GM12878 (cell line): ENCODE measurements at regions not wholly inside any gene's neighbourhood (a gene's known extent, or its start where the extent isn't known, plus 50 kb on each side); places are given as distances from the start of the nearest gene placed in this dataset.

ENCODE experiments used
- BHLHE40 ChIP-seq, 2 experiments: fragments of 450-650 bp in 1 of 2; IDR thresholded peaks; 2 replicates each; pipeline ENCODE4 v1.6.1; 2011 to 2017; ENCODE audit warnings: low read depth in 2 of 2, borderline replicate concordance in 1 of 2, improper control_type of control experiment in 1 of 2, low read length in 1 of 2, mild to moderate bottlenecking in 1 of 2
- CTCF ChIP-seq, 3 experiments: IDR thresholded peaks in 2 of 3; conservative IDR thresholded peaks in 1 of 3; 2 replicates each; pipeline ENCODE4 v1.5.1; 2011; ENCODE audit warnings: low read depth in 3 of 3, low read length in 3 of 3, mild to moderate bottlenecking in 3 of 3, control low read depth in 2 of 3, moderate library complexity in 2 of 3, inconsistent platforms in 1 of 3, mixed read lengths in 1 of 3; ENCODE audit not compliant: control insufficient read depth in 2 of 3, insufficient read depth in 1 of 3; ENCODE audit errors: extremely low read depth in 1 of 3
- E2F4 ChIP-seq: IDR thresholded peaks from 2 replicates; pipeline ENCODE4 v1.6.1; 2012; ENCODE audit warnings: low read depth, low read length, improper control_type of control experiment
- EP300 ChIP-seq, 2 experiments: fragments of 150-350 bp in 1 of 2; IDR thresholded peaks; 2 replicates each; pipeline ENCODE4 v1.6.1; 2011 to 2012; ENCODE audit warnings: low read depth in 2 of 2, low read length in 2 of 2, borderline replicate concordance in 1 of 2, improper control_type of control experiment in 1 of 2, inconsistent platforms in 1 of 2; ENCODE audit not compliant: control insufficient read depth in 1 of 2
- ESRRA ChIP-seq: IDR thresholded peaks from 2 replicates; pipeline ENCODE4 v1.6.1; 2012; ENCODE audit warnings: mild to moderate bottlenecking, low read length, improper control_type of control experiment
- MAX ChIP-seq: IDR thresholded peaks from 2 replicates; pipeline ENCODE4 v1.6.1; 2012; ENCODE audit warnings: low read depth, low read length, improper control_type of control experiment
- NRF1 ChIP-seq: conservative IDR thresholded peaks from 2 replicates; pipeline ENCODE4 v1.6.1; 2011; ENCODE audit warnings: mild to moderate bottlenecking, low read depth, low read length, improper control_type of control experiment
- RELA ChIP-seq: fragments of 450-650 bp; IDR thresholded peaks from 2 replicates; pipeline ENCODE4 v1.8.0; 2014; ENCODE audit warnings: borderline replicate concordance; ENCODE audit not compliant: partially characterized antibody
- TCF7 ChIP-seq: IDR thresholded peaks from 2 replicates; pipeline ENCODE4 v1.6.1; 2014; ENCODE audit warnings: antibody characterized with exemption, borderline replicate concordance

- TF ChIP-seq NRF1 (no peak), CTCF (IDR thresholded peaks at IDR 0.05 in 2 of 3, conservative IDR thresholded peaks at IDR 0.05 in 1 of 3; ENCODE audit: control insufficient read depth in 2 of 3, extremely low read depth in 1 of 3, insufficient read depth in 1 of 3, low read depth in 3 of 3, low read length in 3 of 3) (no peak), EP300 (IDR thresholded peaks at IDR 0.05; ENCODE audit: borderline replicate concordance in 1 of 2, control insufficient read depth in 1 of 2, low read depth in 2 of 2, low read length in 2 of 2) (no peak), ESRRA (no peak), E2F4 (no peak), TCF7 (no peak), MAX (no peak), RELA (no peak), BHLHE40 (IDR thresholded peaks at IDR 0.05; ENCODE audit: borderline replicate concordance in 1 of 2, low read depth in 2 of 2, low read length in 1 of 2) (no peak)
These were observed 297.6 kb downstream of the CDCA7 start for GRCh38 chr2:173652311-173652710.
